ENCODE measurements at regions not wholly inside any gene's neighbourhood (a gene's known extent, or its start where the extent isn't known, plus 50 kb on each side); places are given as distances from the start of the nearest gene placed in this dataset.

DNA sequence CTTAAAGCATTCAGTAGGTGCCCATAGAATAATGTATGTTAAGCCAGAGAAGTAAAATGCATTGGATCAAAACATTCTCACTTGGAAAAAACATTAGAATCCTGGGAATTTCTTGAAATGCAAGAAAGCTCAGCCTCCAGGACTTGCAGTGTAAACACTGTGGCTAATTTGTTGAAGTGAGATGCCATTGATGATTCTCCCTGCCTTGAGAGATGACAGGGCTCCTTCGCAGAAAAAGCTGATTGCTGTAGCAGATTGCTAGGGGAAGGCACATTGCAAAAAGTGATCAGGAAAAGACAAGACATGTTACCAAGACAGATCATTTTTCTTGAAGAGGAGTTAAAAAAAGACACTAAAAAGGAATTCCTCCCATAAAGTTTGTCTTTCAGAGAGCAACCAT is 204.2 kb upstream of the HMGA2 start:
- TF ChIP-seq, protein P1, sequence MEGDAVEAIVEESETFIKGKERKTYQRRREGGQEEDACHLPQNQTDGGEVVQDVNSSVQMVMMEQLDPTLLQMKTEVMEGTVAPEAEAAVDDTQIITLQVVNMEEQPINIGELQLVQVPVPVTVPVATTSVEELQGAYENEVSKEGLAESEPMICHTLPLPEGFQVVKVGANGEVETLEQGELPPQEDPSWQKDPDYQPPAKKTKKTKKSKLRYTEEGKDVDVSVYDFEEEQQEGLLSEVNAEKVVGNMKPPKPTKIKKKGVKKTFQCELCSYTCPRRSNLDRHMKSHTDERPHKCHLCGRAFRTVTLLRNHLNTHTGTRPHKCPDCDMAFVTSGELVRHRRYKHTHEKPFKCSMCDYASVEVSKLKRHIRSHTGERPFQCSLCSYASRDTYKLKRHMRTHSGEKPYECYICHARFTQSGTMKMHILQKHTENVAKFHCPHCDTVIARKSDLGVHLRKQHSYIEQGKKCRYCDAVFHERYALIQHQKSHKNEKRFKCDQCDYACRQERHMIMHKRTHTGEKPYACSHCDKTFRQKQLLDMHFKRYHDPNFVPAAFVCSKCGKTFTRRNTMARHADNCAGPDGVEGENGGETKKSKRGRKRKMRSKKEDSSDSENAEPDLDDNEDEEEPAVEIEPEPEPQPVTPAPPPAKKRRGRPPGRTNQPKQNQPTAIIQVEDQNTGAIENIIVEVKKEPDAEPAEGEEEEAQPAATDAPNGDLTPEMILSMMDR (IDR thresholded peaks at IDR 0.05), result no peak
- no peak for TF ChIP-seq POLR2A (IDR thresholded peaks at IDR 0.05)
- TF ChIP-seq EP300 (IDR thresholded peaks at IDR 0.05), result no peak
